Neuronal stem cell (in vitro differentiated cells): ENCODE measurements at regions not wholly inside any gene's neighbourhood (a gene's known extent, or its start where the extent isn't known, plus 50 kb on each side); places are given as distances from the start of the nearest gene placed in this dataset.

Experiments used
- DNase-seq: peaks from one replicate; pipeline ENCODE4 v3.0.0-alpha.2; 2013; ENCODE audit warnings: low spot score
- H2AFZ ChIP-seq: one replicate; pipeline ENCODE4 v1.6.1; 2013; ENCODE audit warnings: mild to moderate bottlenecking, low read length, inconsistent platforms
- H2AK5ac ChIP-seq: 2 replicates; pipeline ENCODE4 v1.6.1; 2013; ENCODE audit warnings: low read depth, mild to moderate bottlenecking, inconsistent platforms, low read length, moderate library complexity, mixed read lengths
- H2BK120ac ChIP-seq: 2 replicates; pipeline ENCODE4 v1.6.1; 2013; ENCODE audit warnings: low read depth, mild to moderate bottlenecking, inconsistent platforms, low read length, moderate library complexity, mixed read lengths
- H2BK12ac ChIP-seq: one replicate; pipeline ENCODE4 v1.6.1; 2013; ENCODE audit warnings: low read length, inconsistent platforms
- H2BK15ac ChIP-seq: 2 replicates; pipeline ENCODE4 v1.6.1; 2013; ENCODE audit warnings: mild to moderate bottlenecking, low read length, inconsistent platforms, mixed read lengths
- H2BK5ac ChIP-seq: one replicate; pipeline ENCODE4 v1.6.1; 2013; ENCODE audit warnings: inconsistent platforms, mild to moderate bottlenecking, low read length, moderate library complexity
- H3K14ac ChIP-seq: one replicate; pipeline ENCODE4 v1.6.1; 2013; ENCODE audit warnings: low read length, inconsistent platforms
- H3K18ac ChIP-seq: 2 replicates; pipeline ENCODE4 v1.6.1; 2013; ENCODE audit warnings: low read length, inconsistent platforms
- H3K23ac ChIP-seq: 2 replicates; pipeline ENCODE4 v1.6.1; 2013; ENCODE audit warnings: low read depth, mild to moderate bottlenecking, mixed read lengths, low read length, inconsistent platforms; ENCODE audit not compliant: poor library complexity
- H3K27ac ChIP-seq: replicated peaks from 3 replicates; pipeline ENCODE4 v1.5.1; 2013; ENCODE audit warnings: low read length, inconsistent platforms
- H3K27me3 ChIP-seq, 3 experiments: 2 replicates each; pipeline ENCODE4 v1.6.1; 2013; ENCODE audit warnings: low read length in 3 of 3, mild to moderate bottlenecking in 2 of 3, inconsistent platforms in 1 of 3, low read depth in 1 of 3, mixed read lengths in 1 of 3, moderate library complexity in 1 of 3; ENCODE audit not compliant: control insufficient read depth in 3 of 3, insufficient read depth in 3 of 3
- H3K36me3 ChIP-seq, 2 donors: replicated peaks in 1 of 2; 2 replicates each; pipeline ENCODE4 v1.6.1; 2013; ENCODE audit warnings: low read length in 2 of 2; ENCODE audit not compliant: control insufficient read depth in 2 of 2, insufficient read depth in 2 of 2
- H3K4ac ChIP-seq: 2 replicates; pipeline ENCODE4 v1.6.1; 2013; ENCODE audit warnings: inconsistent platforms, mild to moderate bottlenecking, low read length, moderate library complexity
- H3K4me1 ChIP-seq, 2 donors: 1 replicate in 1 of 2; 2 replicates in 1 of 2; pipeline ENCODE4 v1.6.1; 2013; ENCODE audit warnings: low read length in 2 of 2, low read depth in 1 of 2; ENCODE audit not compliant: control insufficient read depth in 2 of 2, insufficient read depth in 1 of 2
- H3K4me2 ChIP-seq: one replicate; pipeline ENCODE4 v1.6.1; 2013; ENCODE audit warnings: mild to moderate bottlenecking, low read length, inconsistent platforms; ENCODE audit not compliant: insufficient read depth, poor library complexity, severe bottlenecking
- H3K4me3 ChIP-seq, 2 donors: 2 replicates each; pipeline ENCODE4 v1.5.1; 2013; ENCODE audit warnings: low read length in 2 of 2, mild to moderate bottlenecking in 2 of 2, inconsistent platforms in 1 of 2, moderate library complexity in 1 of 2
- H3K79me1 ChIP-seq: one replicate; pipeline ENCODE4 v1.6.1; 2013; ENCODE audit warnings: low read depth, mild to moderate bottlenecking, inconsistent platforms, low read length, moderate library complexity
- H3K9ac ChIP-seq: one replicate; pipeline ENCODE4 v1.6.1; 2013; ENCODE audit warnings: mild to moderate bottlenecking, low read depth, low read length, inconsistent platforms; ENCODE audit not compliant: poor library complexity
- H3K9me3 ChIP-seq, 2 donors: replicated peaks in 1 of 2; 2 replicates each; pipeline versions ENCODE3 to v1.6.1; 2013; ENCODE audit warnings: low read length in 2 of 2, mild to moderate bottlenecking in 2 of 2, inconsistent platforms in 1 of 2, low read depth in 1 of 2, mixed read lengths in 1 of 2, moderate library complexity in 1 of 2; ENCODE audit not compliant: control insufficient read depth in 2 of 2, insufficient read depth in 1 of 2
- H4K8ac ChIP-seq: one replicate; pipeline ENCODE4 v1.6.1; 2013; ENCODE audit warnings: low read depth, mild to moderate bottlenecking, inconsistent platforms, low read length, moderate library complexity
- H4K91ac ChIP-seq: one replicate; pipeline ENCODE4 v1.6.1; 2013; ENCODE audit warnings: low read length, low read depth, mild to moderate bottlenecking, inconsistent platforms; ENCODE audit not compliant: poor library complexity
- WGBS, 2 donors: extraction: QIAGEN DNeasy Blood & Tissue Kit; methylation state at CpG; one replicate each; pipeline ENCODE4 v1.1.7; 2013; ENCODE audit warnings: missing lambda C conversion rate in 2 of 2, mixed read lengths in 1 of 2; ENCODE audit not compliant: insufficient read length in 2 of 2, insufficient replicate concordance in 1 of 2; ENCODE audit errors: extremely low coverage in 2 of 2; 5-methylcytosine and 5-hydroxymethylcytosine counted together

DNA sequence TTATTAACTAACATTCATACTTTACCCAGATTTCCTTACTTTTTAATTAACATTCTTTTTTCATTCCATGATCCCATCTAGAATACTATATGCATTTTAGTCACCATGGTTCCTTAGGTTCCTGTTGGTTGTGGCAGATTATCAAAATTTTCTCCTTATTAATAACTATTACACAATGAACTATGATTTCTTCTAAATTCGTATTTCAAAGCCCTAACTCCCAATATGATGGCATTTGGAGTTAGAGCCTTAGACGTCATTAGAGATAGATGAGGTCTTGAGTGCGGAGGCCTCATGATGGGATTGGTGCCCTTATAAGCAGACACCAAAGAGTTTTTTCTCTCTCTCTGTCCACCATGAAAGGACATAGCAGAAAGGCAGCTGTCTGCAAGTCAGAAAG, 485.4 kb downstream of the TLR4 start:
- no CpG with 5 or more reads among the region's 3 CpGs for WGBS, 2 donors
- H3K4me3 ChIP-seq = no peak overlapping the region
- H3K9ac ChIP-seq = no peak overlapping the region
- no peak overlapping the region for H3K4ac ChIP-seq
- H3K79me1 ChIP-seq = no peaks in the 10 kb centered on the region
- H4K91ac ChIP-seq = no peak overlapping the region
- no peak overlapping the region for H3K27ac ChIP-seq
- no peaks in the 10 kb centered on the region for H3K27me3 ChIP-seq
- H2BK15ac ChIP-seq = no peak overlapping the region
- no peak for DNase-seq
- no peak overlapping the region for H2AK5ac ChIP-seq
- no peak overlapping the region for H2BK120ac ChIP-seq
- no peak overlapping the region for H2AFZ ChIP-seq
- H3K9me3 ChIP-seq = no peaks in the 10 kb centered on the region
- no peaks in the 10 kb centered on the region for H3K4me1 ChIP-seq
- H3K18ac ChIP-seq = no peak overlapping the region
- H3K23ac ChIP-seq = no peak overlapping the region
- H4K8ac ChIP-seq = no peak overlapping the region
- H2BK12ac ChIP-seq = no peak overlapping the region
- no peak overlapping the region for H3K14ac ChIP-seq
- H3K4me2 ChIP-seq = no peak overlapping the region
- no peaks in the 10 kb centered on the region for H3K36me3 ChIP-seq
- no peak overlapping the region for H2BK5ac ChIP-seq

- H4K91ac ChIP-seq = no peak overlapping the region
- no peak overlapping the region for H3K27ac ChIP-seq
- no peak overlapping the region for H2BK5ac ChIP-seq
- no peak for DNase-seq
- H3K9me3 ChIP-seq = no peaks in the 10 kb centered on the region
- H3K14ac ChIP-seq = no peak overlapping the region
- no CpG with 5 or more reads among the region's 2 CpGs for WGBS, 2 donors
- no peak overlapping the region for H2BK12ac ChIP-seq
- no peak overlapping the region for H2BK15ac ChIP-seq
- H3K36me3 ChIP-seq = no peaks in the 10 kb centered on the region
- H3K4ac ChIP-seq = no peak overlapping the region
- H3K4me3 ChIP-seq = no peak overlapping the region
- H3K4me2 ChIP-seq = no peak overlapping the region
- no peak overlapping the region for H2BK120ac ChIP-seq
- H3K27me3 ChIP-seq = no peaks in the 10 kb centered on the region
- H3K23ac ChIP-seq = no peak overlapping the region
- H3K4me1 ChIP-seq = no peaks in the 10 kb centered on the region
- no peak overlapping the region for H3K9ac ChIP-seq
- H3K79me1 ChIP-seq = no peaks in the 10 kb centered on the region
- no peak overlapping the region for H2AK5ac ChIP-seq
- no peak overlapping the region for H3K18ac ChIP-seq
- H4K8ac ChIP-seq = no peak overlapping the region
- H2AFZ ChIP-seq = no peak overlapping the region
Observed at GRCh38 chr9:118192807-118193206, 488.6 kb downstream of the TLR4 start.

GRCh38 chr9:118209343-118209742, 505.1 kb downstream of the TLR4 start:
- Histone ChIP-seq H4K8ac (no peak overlapping the region), H3K27me3 (no peaks in the 10 kb centered on the region), H2AFZ (no peak overlapping the region), H3K4me3 (no peak overlapping the region), H2BK15ac (no peak overlapping the region), H4K91ac (no peak overlapping the region), H3K27ac (no peak overlapping the region), H3K4me1 (no peaks in the 10 kb centered on the region), H2BK12ac (no peak overlapping the region), H2AK5ac (no peak overlapping the region), H3K79me1 (no peaks in the 10 kb centered on the region), H3K14ac (no peak overlapping the region), H3K23ac (no peak overlapping the region), H2BK5ac (no peak overlapping the region), H2BK120ac (no peak overlapping the region), H3K4me2 (no peak overlapping the region), H3K4ac (no peak overlapping the region), H3K9ac (no peak overlapping the region), H3K9me3 (no peaks in the 10 kb centered on the region), H3K18ac (no peak overlapping the region), H3K36me3 (no peaks in the 10 kb centered on the region)
- DNase-seq = no peak

DNA sequence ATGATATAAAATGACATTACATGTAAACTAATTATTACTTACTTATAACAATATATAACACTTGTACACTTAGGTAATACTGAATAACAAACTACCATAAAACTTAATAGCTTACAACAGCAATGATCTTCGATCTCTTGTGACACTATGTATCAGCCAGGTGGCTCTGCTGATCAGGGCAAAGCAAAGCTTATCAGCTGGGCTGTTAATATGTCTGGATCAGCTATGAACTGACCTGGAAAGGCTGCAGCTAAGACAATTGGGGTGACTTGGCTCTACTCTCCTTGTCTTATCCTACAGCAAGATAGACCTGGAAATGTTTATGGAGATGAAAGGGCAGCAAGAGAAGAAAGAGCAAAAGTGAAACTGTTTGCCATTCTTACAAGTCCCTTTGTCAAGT, 511.3 kb downstream of the TLR4 start:
- H3K23ac ChIP-seq = no peak overlapping the region
- H3K9ac ChIP-seq = no peak overlapping the region
- no peaks in the 10 kb centered on the region for H3K4me1 ChIP-seq
- no peak overlapping the region for H2BK5ac ChIP-seq
- H2AK5ac ChIP-seq = no peak overlapping the region
- H3K14ac ChIP-seq = no peak overlapping the region
- H3K4ac ChIP-seq = no peak overlapping the region
- no CpG with 5 or more reads among the region's 1 CpG for WGBS, 2 donors
- H3K4me3 ChIP-seq = no peak overlapping the region
- H3K18ac ChIP-seq = no peak overlapping the region
- H3K27me3 ChIP-seq = no peaks in the 10 kb centered on the region
- no peak overlapping the region for H3K4me2 ChIP-seq
- peaks cover under 1% of the 10 kb centered on the region for H3K79me1 ChIP-seq
- H3K9me3 ChIP-seq = no peaks in the 10 kb centered on the region
- no peak for DNase-seq
- no peak overlapping the region for H2BK15ac ChIP-seq
- H2BK12ac ChIP-seq = no peak overlapping the region
- H4K8ac ChIP-seq = no peak overlapping the region
- H3K36me3 ChIP-seq = no peaks in the 10 kb centered on the region
- no peak overlapping the region for H2BK120ac ChIP-seq
- H2AFZ ChIP-seq = no peak overlapping the region
- no peak overlapping the region for H4K91ac ChIP-seq
- H3K27ac ChIP-seq = no peak overlapping the region
